Mucosa of descending colon (tissue), 3 donors: ENCODE measurements at regions not wholly inside any gene's neighbourhood (a gene's known extent, or its start where the extent isn't known, plus 50 kb on each side); places are given as distances from the start of the nearest gene placed in this dataset.

Experiments used
- ATAC-seq: fragments of 200-7000 bp; cut with Tn5 transposase; one replicate; pipeline ENCODE4 v1.9.1; 2020; ENCODE audit warnings: mild to moderate bottlenecking, moderate library complexity
- DNase-seq, 3 donors: peaks; one replicate each; pipeline ENCODE4 v3.0.0-alpha.2; 2020
- H3K36me3 ChIP-seq: fragments of 200-600 bp; one replicate; pipeline ENCODE4 v1.8.0; 2021; ENCODE audit warnings: low read depth, mild to moderate bottlenecking
- H3K4me1 ChIP-seq: fragments of 200-600 bp; one replicate; pipeline ENCODE4 v1.8.0; 2021; ENCODE audit warnings: low read depth, mild to moderate bottlenecking
- H3K4me3 ChIP-seq: fragments of 200-600 bp; one replicate; pipeline ENCODE4 v1.8.0; 2021; ENCODE audit warnings: mild to moderate bottlenecking
- H3K9me3 ChIP-seq: fragments of 200-600 bp; one replicate; pipeline ENCODE4 v1.8.0; 2021; ENCODE audit warnings: mild to moderate bottlenecking
- CTCF ChIP-seq: fragments of 200-600 bp; IDR thresholded peaks from one replicate; pipeline ENCODE4 v1.8.0; 2022; ENCODE audit warnings: antibody characterized with exemption, mild to moderate bottlenecking
- intact Hi-C, 2 donors: fragments of 100-400 bp; cut with DNase I in 1 of 2; cut with micrococcal nuclease in 1 of 2; formaldehyde crosslinking; loops; one replicate each; pipeline versions ENCODE4 v1.11.0 to v1.11.1; 2022; cut with DNase I, micrococcal nuclease
- donor health status: DM: no; HTN: no; CAD: no; lungs with moderate emphysema.
- donor health status: DM: no; HTN: no; CAD: no.
- donor health status: DM: no; HTN: yes; CAD: no.

- Histone ChIP-seq H3K36me3 (no peaks in the 10 kb centered on the region), H3K4me1 (no peaks in the 10 kb centered on the region), H3K9me3 (no peaks in the 10 kb centered on the region), H3K4me3 (no peak overlapping the region)
- DNase-seq (no peak), ATAC-seq (no peak)
- no peak for TF ChIP-seq CTCF
- intact Hi-C loops: no loop called here
Measured at GRCh38 chr2:56088411-56088810, 95.4 kb upstream of the CCDC85A start.

- Histone ChIP-seq H3K4me1 (no peaks in the 10 kb centered on the region), H3K4me3 (no peak overlapping the region), H3K9me3 (no peaks in the 10 kb centered on the region), H3K36me3 (no peaks in the 10 kb centered on the region)
- intact Hi-C loops: no loop called here
- TF ChIP-seq CTCF: no peak
- ATAC-seq (no peak), DNase-seq (no peak)
Measured at GRCh38 chr2:56089931-56090330, 93.9 kb upstream of the CCDC85A start.

GRCh38 chr2:56099963-56100362 lies 83.8 kb upstream of the CCDC85A start:
- H3K4me3 ChIP-seq: no peak overlapping the region
- H3K9me3 ChIP-seq: no peaks in the 10 kb centered on the region
- H3K36me3 ChIP-seq: no peaks in the 10 kb centered on the region
- H3K4me1 ChIP-seq: no peaks in the 10 kb centered on the region
- DNase-seq (no peak), ATAC-seq (no peak)
- intact Hi-C loops: no loop called here
- TF ChIP-seq CTCF: no peak

- Histone ChIP-seq H3K9me3 (no peaks in the 10 kb centered on the region), H3K36me3 (no peaks in the 10 kb centered on the region), H3K4me1 (no peaks in the 10 kb centered on the region), H3K4me3 (no peak overlapping the region)
- ATAC-seq: no peak
- DNase-seq: no peak
- intact Hi-C loops: no loop called here
- TF ChIP-seq CTCF: no peak
Measured at GRCh38 chr2:56100791-56101312, 82.9 kb upstream of the CCDC85A start.

GRCh38 chr2:56102098-56102497 lies 81.7 kb upstream of the CCDC85A start:
- ATAC-seq (no peak), DNase-seq (no peak)
- intact Hi-C loops: no loop called here
- no peak overlapping the region for H3K4me3 ChIP-seq
- no peaks in the 10 kb centered on the region for H3K36me3 ChIP-seq
- TF ChIP-seq CTCF: no peak
- H3K9me3 ChIP-seq: no peaks in the 10 kb centered on the region
- H3K4me1 ChIP-seq: no peaks in the 10 kb centered on the region

GRCh38 chr2:56102866-56103265 lies 80.9 kb upstream of the CCDC85A start:
- Histone ChIP-seq H3K9me3 (no peaks in the 10 kb centered on the region), H3K4me1 (no peaks in the 10 kb centered on the region), H3K36me3 (no peaks in the 10 kb centered on the region), H3K4me3 (no peak overlapping the region)
- ATAC-seq (no peak), DNase-seq (no peak)
- TF ChIP-seq CTCF: no peak
- intact Hi-C loops: no loop called here
